AG09309 (cell line): ENCODE measurements at regions not wholly inside any gene's neighbourhood (a gene's known extent, or its start where the extent isn't known, plus 50 kb on each side); places are given as distances from the start of the nearest gene placed in this dataset.

Experiments
- DNase-seq: peaks from one replicate; pipeline ENCODE4 v3.0.0-alpha.2; 2010; ENCODE audit warnings: low read depth
- H3K4me3 ChIP-seq: 2 replicates; pipeline ENCODE4 v1.5.1; 2011; ENCODE audit warnings: mild to moderate bottlenecking, low read depth, low read length, moderate library complexity; ENCODE audit not compliant: control insufficient read depth
- CTCF ChIP-seq: IDR thresholded peaks from 2 replicates; pipeline ENCODE4 v1.5.1; 2011; ENCODE audit warnings: mild to moderate bottlenecking, low read depth, low read length, inconsistent platforms; ENCODE audit not compliant: insufficient read depth, control insufficient read depth; ENCODE audit errors: missing control alignments

- no peak for DNase-seq
- TF ChIP-seq CTCF: no peak
- no peak overlapping the region for H3K4me3 ChIP-seq
These were observed 59.7 kb upstream of the CHST1 start for GRCh38 chr11:45725121-45725520.

GRCh38 chr11:45724153-45724552 lies 58.7 kb upstream of the CHST1 start:
- no peak for TF ChIP-seq CTCF
- DNase-seq: no peak
- H3K4me3 ChIP-seq: no peak overlapping the region

- TF ChIP-seq CTCF: no peak
- DNase-seq: no peak
- no peak overlapping the region for H3K4me3 ChIP-seq
These were observed 58.0 kb upstream of the CHST1 start for GRCh38 chr11:45723397-45723796.

- no peak overlapping the region for H3K4me3 ChIP-seq
- DNase-seq: no peak
- no peak for TF ChIP-seq CTCF
These were observed 56.7 kb upstream of the CHST1 start for GRCh38 chr11:45722144-45722543.

- no peak for DNase-seq
- no peak overlapping the region for H3K4me3 ChIP-seq
- no peak for TF ChIP-seq CTCF
These were observed 52.1 kb upstream of the CHST1 start for GRCh38 chr11:45717526-45717925.

- TF ChIP-seq CTCF: no peak
- H3K4me3 ChIP-seq: no peak overlapping the region
- no peak for DNase-seq
These were observed 50.0 kb upstream of the CHST1 start for GRCh38 chr11:45715418-45715817.
